HepG2 (cell line): ENCODE measurements at regions not wholly inside any gene's neighbourhood (a gene's known extent, or its start where the extent isn't known, plus 50 kb on each side); places are given as distances from the start of the nearest gene placed in this dataset.

Source experiments
- ATAC-seq: fragments of 200-7000 bp; cut with Tn5 transposase; 3 replicates; pipeline ENCODE4 v1.9.1; 2020; ENCODE audit warnings: mild to moderate bottlenecking, moderate library complexity
- BruUV-seq: library from RNA; stranded (reverse); fragments of 400-500 nt; replicated peaks from 2 replicates; lab custom pipeline; 2021; lab: Mats Ljungman, UMichigan
- CTCF ChIA-PET: fragments of 300-600 bp; formaldehyde crosslinking; extraction: SDS; loops from one replicate; lab custom pipeline; 2021; ENCODE audit warnings: low total read pairs, inconsistent platforms, low intra/inter-chr PET ratio; lab: Yijun Ruan, JAX
- POLR2A ChIA-PET: fragments of 350-600 bp; sonication (Branson Sonifier 250); formaldehyde crosslinking; loops from one replicate; lab custom pipeline; 2020; ENCODE audit warnings: antibody characterized with exemption, inconsistent platforms; lab: Yijun Ruan, JAX
- DNase-seq: peaks from one replicate; pipeline ENCODE4 v3.0.0-alpha.2; 2015; ENCODE audit warnings: low spot score
- FAIRE-seq: peaks from 3 replicates; lab custom pipeline; 2011; peaks lifted over from hg19 to GRCh38; lab: Jason Lieb, UNC
- H2AFZ ChIP-seq: one replicate; pipeline ENCODE4 v1.6.1; 2011; ENCODE audit warnings: low read length, inconsistent platforms
- H3K27ac ChIP-seq: fragments of 300-600 bp; 3 replicates; pipeline ENCODE4 v1.8.0; 2011; ENCODE audit warnings: mixed run types, mild to moderate bottlenecking, mixed read lengths, low read length, inconsistent platforms; ENCODE audit not compliant: insufficient read depth; ENCODE audit errors: extremely low read length
- H3K27me3 ChIP-seq, 2 experiments: fragments of 200-600 bp in 1 of 2; 2 replicates in 1 of 2; 3 replicates in 1 of 2; pipeline versions ENCODE4 v1.6.0 to v1.8.0; 2011; ENCODE audit warnings: low read length in 2 of 2, mild to moderate bottlenecking in 2 of 2, moderate library complexity in 2 of 2, inconsistent platforms in 1 of 2; ENCODE audit not compliant: insufficient read depth in 2 of 2, control insufficient read depth in 1 of 2
- H3K36me3 ChIP-seq, 2 experiments: fragments of 200-600 bp in 1 of 2; replicated peaks in 1 of 2; 2 replicates in 1 of 2; 3 replicates in 1 of 2; pipeline versions ENCODE4 v1.5.1 to v1.8.0; 2011; ENCODE audit warnings: low read length in 2 of 2, inconsistent platforms in 1 of 2; ENCODE audit not compliant: insufficient read depth in 2 of 2, control insufficient read depth in 1 of 2
- H3K4me1 ChIP-seq: 2 replicates; pipeline ENCODE4 v1.5.1; 2012; ENCODE audit warnings: low read length, inconsistent platforms; ENCODE audit not compliant: insufficient read depth
- H3K4me2 ChIP-seq: 2 replicates; pipeline ENCODE4 v1.6.0; 2011; ENCODE audit warnings: low read depth, low read length, inconsistent platforms
- H3K4me3 ChIP-seq, 3 experiments: fragments of 200-600 bp in 1 of 3; sonication (generic), shearing (Covaris generic) in 1 of 3; replicated peaks in 1 of 3; 2 replicates each; pipeline ENCODE4 v1.5.1; 2011 to 2016; ENCODE audit warnings: low read length in 3 of 3, inconsistent platforms in 2 of 3, low read depth in 2 of 3, mild to moderate bottlenecking in 2 of 3, control low read depth in 1 of 3, mixed read lengths in 1 of 3; ENCODE audit not compliant: insufficient read depth in 1 of 3
- H3K79me2 ChIP-seq: one replicate; pipeline ENCODE4 v1.6.1; 2011; ENCODE audit warnings: low read length, inconsistent platforms; ENCODE audit not compliant: insufficient read depth
- H3K9ac ChIP-seq: 2 replicates; pipeline ENCODE4 v1.6.0; 2011; ENCODE audit warnings: mild to moderate bottlenecking, low read depth, low read length, inconsistent platforms; ENCODE audit not compliant: insufficient read depth
- H3K9me3 ChIP-seq: 2 replicates; pipeline ENCODE4 v1.5.1; 2012; ENCODE audit warnings: mild to moderate bottlenecking, low read length
- H4K20me1 ChIP-seq: 2 replicates; pipeline ENCODE4 v1.6.0; 2011; ENCODE audit warnings: inconsistent platforms, mild to moderate bottlenecking, low read length, moderate library complexity; ENCODE audit not compliant: insufficient read depth
- HIVEP1 ChIP-seq: sonication (generic); formaldehyde crosslinking; IDR thresholded peaks from 2 replicates; pipeline ENCODE4 v1.4.0; 2020; ENCODE audit warnings: mild to moderate bottlenecking, missing genetic modification reagents
- HMG20B ChIP-seq: conservative IDR thresholded peaks from 2 replicates; pipeline ENCODE4 v1.6.1; 2016; ENCODE audit warnings: missing genetic modification reagents, missing compliant biosample characterization
- MAZ ChIP-seq, 2 experiments: sonication (generic) in 1 of 2; formaldehyde crosslinking in 1 of 2; IDR thresholded peaks; 2 replicates each; pipeline versions ENCODE4 v1.5.0 to v1.6.1; 2012 to 2020; ENCODE audit warnings: low read depth in 2 of 2, mild to moderate bottlenecking in 2 of 2, borderline replicate concordance in 1 of 2, improper control_type of control experiment in 1 of 2, low read length in 1 of 2, missing genetic modification reagents in 1 of 2, moderate library complexity in 1 of 2
- PHF8 ChIP-seq: sonication (generic); formaldehyde crosslinking; IDR thresholded peaks from 2 replicates; pipeline ENCODE4 v1.5.0; 2020; ENCODE audit warnings: missing genetic modification reagents
- SMARCC2 ChIP-seq: fragments of 450-650 bp; IDR thresholded peaks from 2 replicates; pipeline ENCODE4 v1.6.1; 2017; ENCODE audit warnings: antibody characterized with exemption, mild to moderate bottlenecking
- STAG1 ChIP-seq: sonication (generic); formaldehyde crosslinking; IDR thresholded peaks from 2 replicates; pipeline ENCODE4 v1.4.0; 2020; ENCODE audit warnings: missing genetic modification reagents
- TBL1XR1 ChIP-seq: fragments of 150-350 bp; IDR thresholded peaks from 2 replicates; pipeline ENCODE4 v1.6.1; 2014; ENCODE audit warnings: borderline replicate concordance, low read length; ENCODE audit not compliant: partially characterized antibody
- WIZ ChIP-seq: sonication (generic); formaldehyde crosslinking; IDR thresholded peaks from 2 replicates; pipeline ENCODE4 v1.5.1; 2020; ENCODE audit warnings: mild to moderate bottlenecking, missing genetic modification reagents
- ZNF136 ChIP-seq: sonication (generic); formaldehyde crosslinking; IDR thresholded peaks from 2 replicates; pipeline ENCODE4 v1.8.1; 2022; ENCODE audit warnings: low read depth, mild to moderate bottlenecking, moderate library complexity, missing genetic modification reagents
- ZNF800 ChIP-seq: sonication (generic); formaldehyde crosslinking; IDR thresholded peaks from 2 replicates; pipeline ENCODE4 v1.4.0; 2020; ENCODE audit warnings: missing genetic modification reagents
- WGBS: methylation state at CpG from one replicate; pipeline ENCODE4 v1.1.6; 2017; ENCODE audit warnings: low lambda C conversion rate; 5-methylcytosine and 5-hydroxymethylcytosine counted together
- in situ Hi-C: cut with HindIII; loops from 2 replicates; pipeline ENCODE4 v1.10.0; 2017; ENCODE audit warnings: low pct_unique_long_range_greater_than_20kb; ENCODE audit not compliant: extremely low pct_ligation_motif_present
- intact Hi-C: fragments of 100-400 bp; cut with micrococcal nuclease; formaldehyde crosslinking; loops from one replicate; pipeline ENCODE4 v1.10.0; 2022; ENCODE audit not compliant: unreplicated experiment
- TF ChIP-seq, protein P1 (sequence below): sonication (generic); formaldehyde crosslinking; IDR thresholded peaks from 2 replicates; pipeline ENCODE4 v1.8.0; 2022; ENCODE audit warnings: missing genetic modification reagents, mild to moderate bottlenecking, borderline replicate concordance

DNA sequence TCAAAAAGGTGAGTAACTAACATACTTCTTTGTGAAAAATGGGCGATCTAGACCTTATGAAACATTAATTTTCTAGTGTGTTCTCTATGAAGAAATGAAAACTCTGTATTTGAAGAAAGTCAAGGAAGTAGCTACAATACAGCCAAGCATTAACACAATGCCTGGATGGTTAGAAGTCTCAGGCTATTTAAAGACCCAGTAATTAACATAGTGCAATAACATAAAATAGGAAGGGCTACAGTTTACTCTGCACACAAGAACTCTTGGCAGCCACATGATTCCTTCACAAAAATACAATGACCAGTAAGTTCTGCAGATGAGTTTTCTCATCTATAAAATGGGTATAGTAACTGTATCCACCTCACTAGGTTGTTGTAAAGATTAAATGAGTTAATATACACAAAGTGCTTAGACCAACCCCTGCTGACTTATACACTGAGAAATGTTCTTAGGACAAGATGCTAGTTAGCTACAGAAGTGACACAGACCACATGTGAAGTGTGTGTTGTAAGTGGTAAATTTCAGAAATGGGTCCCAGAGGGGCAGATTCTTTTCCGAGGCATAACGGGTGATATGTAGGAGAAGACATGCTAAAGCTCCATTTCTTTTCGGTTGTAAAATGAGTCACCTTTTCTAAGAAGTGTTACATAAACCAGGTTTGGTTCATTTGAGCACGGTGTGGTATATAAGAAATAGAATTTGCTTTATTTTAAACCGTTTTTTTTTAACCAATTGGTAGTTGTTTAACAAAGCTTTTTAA, 61.8 kb downstream of the CXCR4 start:
- 29% methylated on average over 6 of the region's 6 CpGs for WGBS
- TF ChIP-seq TBL1XR1 (no peak), HIVEP1 (CRISPR knock-in tag) (no peak), HMG20B (CRISPR knock-in tag) (no peak), ZNF136 (CRISPR knock-in tag) (no peak), ZNF800 (CRISPR knock-in tag) (no peak), STAG1 (no peak), SMARCC2 (no peak), MAZ (IDR thresholded peaks at IDR 0.05; ENCODE audit: borderline replicate concordance, low read depth, low read length) (no peak), MAZ (CRISPR knock-in tag; IDR thresholded peaks at IDR 0.05; ENCODE audit: low read depth) (no peak), PHF8 (no peak), WIZ (no peak)
- TF ChIP-seq, protein P1, sequence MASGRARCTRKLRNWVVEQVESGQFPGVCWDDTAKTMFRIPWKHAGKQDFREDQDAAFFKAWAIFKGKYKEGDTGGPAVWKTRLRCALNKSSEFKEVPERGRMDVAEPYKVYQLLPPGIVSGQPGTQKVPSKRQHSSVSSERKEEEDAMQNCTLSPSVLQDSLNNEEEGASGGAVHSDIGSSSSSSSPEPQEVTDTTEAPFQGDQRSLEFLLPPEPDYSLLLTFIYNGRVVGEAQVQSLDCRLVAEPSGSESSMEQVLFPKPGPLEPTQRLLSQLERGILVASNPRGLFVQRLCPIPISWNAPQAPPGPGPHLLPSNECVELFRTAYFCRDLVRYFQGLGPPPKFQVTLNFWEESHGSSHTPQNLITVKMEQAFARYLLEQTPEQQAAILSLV = no peak
- TF ChIP-seq, all 625 proteins: peak for 0
- Histone ChIP-seq H3K9me3 (no peaks in the 10 kb centered on the region), H3K4me3 (no peak overlapping the region), H3K27me3 (no peaks in the 10 kb centered on the region), H3K9ac (no peak overlapping the region), H3K4me1 (no peaks in the 10 kb centered on the region), H4K20me1 (no peaks in the 10 kb centered on the region), H3K36me3 (no peaks in the 10 kb centered on the region), H3K79me2 (no peaks in the 10 kb centered on the region), H3K4me2 (no peak overlapping the region), H3K27ac (no peak overlapping the region), H2AFZ (no peak overlapping the region)
- no TSS peak for BruUV-seq
- intact Hi-C loops = no loop called here
- DNase-seq (no peak), FAIRE-seq (no peak), ATAC-seq (no peak)
- CTCF ChIA-PET = no interaction called here
- POLR2A ChIA-PET = no interaction called here
- in situ Hi-C loops = no loop called here
